HFFc6 (cell line): ENCODE measurements at regions not wholly inside any gene's neighbourhood (a gene's known extent, or its start where the extent isn't known, plus 50 kb on each side); places are given as distances from the start of the nearest gene placed in this dataset.

Experiments
- DNase-seq: peaks from one replicate; pipeline ENCODE4 v3.0.0-alpha.2; 2018
- H3K27ac Mint-ChIP-seq: 2 replicates; pipeline ENCODE4 v1.8.0; 2020; ENCODE audit warnings: mild to moderate bottlenecking, mixed read lengths
- H3K27me3 Mint-ChIP-seq: 2 replicates; pipeline ENCODE4 v1.8.0; 2021; ENCODE audit warnings: mild to moderate bottlenecking, moderate library complexity, mixed read lengths; ENCODE audit not compliant: insufficient read depth
- H3K36me3 Mint-ChIP-seq: 2 replicates; pipeline ENCODE4 v1.8.0; 2021; ENCODE audit warnings: low read depth, mixed read lengths
- H3K4me1 Mint-ChIP-seq: 2 replicates; pipeline ENCODE4 v1.8.0; 2020; ENCODE audit warnings: low read depth, mixed read lengths
- H3K4me3 Mint-ChIP-seq: 2 replicates; pipeline ENCODE4 v1.8.0; 2020; ENCODE audit warnings: mild to moderate bottlenecking, moderate library complexity, mixed read lengths
- H3K9me3 Mint-ChIP-seq: 2 replicates; pipeline ENCODE4 v1.8.0; 2020; ENCODE audit warnings: mild to moderate bottlenecking, mixed read lengths
- TF ChIP-seq, protein P1 (sequence below): fragments of 200-600 bp; sonication (generic); IDR thresholded peaks from 2 replicates; pipeline ENCODE4 v1.5.0; 2021; ENCODE audit warnings: antibody characterized with exemption, mild to moderate bottlenecking

DNA sequence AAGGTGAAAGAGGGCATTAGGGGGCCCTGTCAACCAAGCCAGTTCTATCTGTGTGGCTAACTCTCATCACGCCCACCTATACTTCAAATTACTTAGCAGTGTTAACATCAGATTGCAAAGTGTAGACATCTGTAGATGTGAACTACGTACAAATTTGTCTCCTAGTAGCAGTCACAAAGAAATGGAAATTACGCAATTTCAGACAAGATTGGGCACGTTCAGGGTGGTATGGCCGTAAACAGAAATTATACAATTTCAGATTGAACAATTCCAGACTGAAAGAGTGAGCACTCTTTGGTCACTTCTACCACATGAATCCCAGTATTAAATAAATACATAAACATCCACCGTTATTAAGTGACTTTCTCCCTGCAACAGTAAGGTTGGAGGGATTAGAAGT, 592.7 kb upstream of the PSMD7 start:
- TF ChIP-seq, protein P1, sequence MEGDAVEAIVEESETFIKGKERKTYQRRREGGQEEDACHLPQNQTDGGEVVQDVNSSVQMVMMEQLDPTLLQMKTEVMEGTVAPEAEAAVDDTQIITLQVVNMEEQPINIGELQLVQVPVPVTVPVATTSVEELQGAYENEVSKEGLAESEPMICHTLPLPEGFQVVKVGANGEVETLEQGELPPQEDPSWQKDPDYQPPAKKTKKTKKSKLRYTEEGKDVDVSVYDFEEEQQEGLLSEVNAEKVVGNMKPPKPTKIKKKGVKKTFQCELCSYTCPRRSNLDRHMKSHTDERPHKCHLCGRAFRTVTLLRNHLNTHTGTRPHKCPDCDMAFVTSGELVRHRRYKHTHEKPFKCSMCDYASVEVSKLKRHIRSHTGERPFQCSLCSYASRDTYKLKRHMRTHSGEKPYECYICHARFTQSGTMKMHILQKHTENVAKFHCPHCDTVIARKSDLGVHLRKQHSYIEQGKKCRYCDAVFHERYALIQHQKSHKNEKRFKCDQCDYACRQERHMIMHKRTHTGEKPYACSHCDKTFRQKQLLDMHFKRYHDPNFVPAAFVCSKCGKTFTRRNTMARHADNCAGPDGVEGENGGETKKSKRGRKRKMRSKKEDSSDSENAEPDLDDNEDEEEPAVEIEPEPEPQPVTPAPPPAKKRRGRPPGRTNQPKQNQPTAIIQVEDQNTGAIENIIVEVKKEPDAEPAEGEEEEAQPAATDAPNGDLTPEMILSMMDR = no peak
- Mint-ChIP-seq H3K27me3 (peaks cover 8% of the 10 kb centered on the region), H3K4me3 (no peak overlapping the region), H3K27ac (no peak overlapping the region), H3K9me3 (no peaks in the 10 kb centered on the region), H3K36me3 (no peaks in the 10 kb centered on the region), H3K4me1 (no peaks in the 10 kb centered on the region)
- no peak for DNase-seq

DNA sequence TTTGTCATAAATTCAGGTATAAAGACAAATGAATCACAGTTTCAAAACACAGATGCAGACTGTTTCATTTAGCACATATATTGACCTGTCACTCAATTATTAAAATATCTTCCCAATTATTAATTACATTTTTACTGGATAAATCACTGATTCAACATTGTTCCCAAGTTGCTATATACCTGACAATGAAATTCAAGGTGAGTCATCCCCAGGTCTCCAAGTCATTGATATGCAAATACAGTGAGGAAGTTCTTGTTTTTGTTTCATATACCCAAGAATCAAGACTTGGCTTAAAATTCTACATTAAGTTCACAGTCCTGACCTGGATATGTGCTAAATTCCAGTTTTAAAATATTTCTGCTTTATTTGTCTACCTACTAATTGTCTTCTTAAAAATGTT, 599.3 kb upstream of the PSMD7 start:
- Mint-ChIP-seq H3K27me3 (peaks cover 2% of the 10 kb centered on the region; the same call in 1 of the 2 replicates), H3K4me3 (no peak overlapping the region), H3K27ac (no peak overlapping the region), H3K4me1 (no peaks in the 10 kb centered on the region), H3K9me3 (0 out of 2 replicates have a peak, but pooled peaks cover 4% of the 10 kb centered on the region), H3K36me3 (peaks cover 4% of the 10 kb centered on the region)
- TF ChIP-seq, protein P1 = no peak
- DNase-seq = no peak

DNA sequence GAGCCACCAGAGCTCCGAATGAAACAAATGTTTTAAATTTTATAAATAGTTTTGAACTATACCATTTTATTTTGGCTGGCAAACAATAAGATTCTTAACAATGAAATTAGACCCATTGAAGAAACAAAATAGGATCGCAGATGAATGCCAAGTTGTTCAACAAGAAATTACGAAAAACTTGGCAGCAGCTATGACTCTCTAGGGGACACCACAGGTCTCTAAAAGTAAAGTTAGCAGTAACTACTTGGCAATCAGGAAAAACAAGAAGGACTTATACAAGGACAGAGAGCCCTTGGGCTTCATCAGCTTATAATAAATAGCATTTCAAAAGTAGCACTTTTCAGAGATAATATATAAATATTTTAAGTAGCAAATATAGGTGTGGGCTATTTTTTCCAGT, 603.8 kb upstream of the PSMD7 start:
- H3K27me3 Mint-ChIP-seq = no peaks in the 10 kb centered on the region; the same call in 1 of the 2 replicates
- no peak overlapping the region for H3K27ac Mint-ChIP-seq
- no peak for DNase-seq
- TF ChIP-seq, protein P1 = no peak
- no peak overlapping the region for H3K4me3 Mint-ChIP-seq
- H3K36me3 Mint-ChIP-seq = peaks cover 4% of the 10 kb centered on the region
- H3K4me1 Mint-ChIP-seq = no peaks in the 10 kb centered on the region
- H3K9me3 Mint-ChIP-seq = peaks cover 4% of the 10 kb centered on the region; the same call in 1 of the 2 replicates

DNA sequence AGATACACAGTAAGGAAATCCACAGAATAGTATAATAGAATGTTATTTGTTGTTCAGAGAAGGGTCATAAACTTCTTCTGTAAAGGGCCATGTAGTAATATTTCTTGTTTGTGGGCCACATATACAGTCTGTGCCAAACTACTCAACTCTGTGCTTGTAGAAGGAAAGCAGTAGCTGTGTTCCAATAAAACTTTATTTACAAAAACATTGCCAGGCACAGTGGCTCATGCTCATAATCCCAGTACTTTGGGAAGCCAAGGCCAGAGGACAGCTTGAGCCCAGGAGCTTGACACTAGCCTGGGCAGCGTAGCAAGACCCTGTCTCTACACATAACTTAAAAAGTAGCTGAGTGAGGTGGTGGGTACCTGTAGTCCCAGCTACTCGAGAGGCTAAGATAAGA, 612.8 kb upstream of the PSMD7 start:
- DNase-seq = no peak
- no peaks in the 10 kb centered on the region for H3K27me3 Mint-ChIP-seq
- no peak overlapping the region for H3K4me3 Mint-ChIP-seq
- TF ChIP-seq, protein P1 = no peak
- no peak overlapping the region for H3K27ac Mint-ChIP-seq
- no peaks in the 10 kb centered on the region for H3K36me3 Mint-ChIP-seq
- no peaks in the 10 kb centered on the region; the same call in 1 of the 2 replicates for H3K9me3 Mint-ChIP-seq
- H3K4me1 Mint-ChIP-seq = no peaks in the 10 kb centered on the region

DNA sequence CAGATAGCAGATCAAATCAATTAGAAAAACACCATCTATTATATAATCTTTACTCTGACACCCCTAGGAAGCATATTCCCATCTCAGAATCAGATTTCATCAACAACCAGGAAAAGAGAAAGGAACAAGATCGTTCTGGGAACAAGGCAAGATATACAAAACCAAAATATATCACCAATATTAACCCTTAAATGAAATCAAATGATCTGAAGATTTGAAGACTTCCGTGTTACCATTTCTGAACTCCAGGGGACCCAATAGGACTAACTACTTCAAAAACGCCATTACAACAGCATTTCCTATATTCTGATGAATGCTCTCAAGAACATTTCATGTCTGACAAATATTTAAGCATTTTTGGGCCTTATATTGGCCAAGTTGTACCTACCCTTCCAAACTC, 624.2 kb upstream of the ZFHX3 start:
- TF ChIP-seq, protein P1 = no peak
- DNase-seq = no peak
- no peak overlapping the region for H3K27ac Mint-ChIP-seq
- peaks cover 2% of the 10 kb centered on the region for H3K27me3 Mint-ChIP-seq
- peaks cover 7% of the 10 kb centered on the region for H3K9me3 Mint-ChIP-seq
- H3K36me3 Mint-ChIP-seq = no peaks in the 10 kb centered on the region
- H3K4me3 Mint-ChIP-seq = no peak overlapping the region
- no peaks in the 10 kb centered on the region for H3K4me1 Mint-ChIP-seq
